H1 (cell line): ENCODE measurements at regions not wholly inside any gene's neighbourhood (a gene's known extent, or its start where the extent isn't known, plus 50 kb on each side); places are given as distances from the start of the nearest gene placed in this dataset.

ENCODE experiments used
- CTCF ChIA-PET: fragments of 300-600 bp; sonication (Branson Sonifier 250); formaldehyde crosslinking; loops from one replicate; lab custom pipeline; 2021; ENCODE audit not compliant: partially characterized antibody; lab: Charles Lee
- POLR2A ChIA-PET: fragments of 300-600 bp; sonication (Branson Sonifier 250); formaldehyde crosslinking; loops from one replicate; lab custom pipeline; 2021; ENCODE audit warnings: inconsistent platforms; ENCODE audit not compliant: partially characterized antibody; lab: Charles Lee
- DNase-seq, 2 experiments: peaks; one replicate each; pipeline versions ENCODE4 v3.0.0 to v3.0.0-alpha.2; 2010 to 2022; ENCODE audit warnings: low spot score in 2 of 2, low read depth in 1 of 2, mixed read lengths in 1 of 2
- FAIRE-seq: peaks from 2 replicates; lab custom pipeline; 2011; peaks lifted over from hg19 to GRCh38; lab: Jason Lieb, UNC
- H2AFZ ChIP-seq: 2 replicates; pipeline ENCODE4 v1.8.1; 2012; ENCODE audit warnings: low read length, inconsistent platforms
- H2AK5ac ChIP-seq: 2 replicates; pipeline ENCODE4 v1.6.1; 2013; ENCODE audit warnings: low read depth, low read length
- H2BK120ac ChIP-seq: replicated peaks from 2 replicates; pipeline ENCODE3; 2013; ENCODE audit warnings: low read depth, low read length, inconsistent platforms
- H2BK12ac ChIP-seq: 2 replicates; pipeline ENCODE4 v1.6.1; 2013; ENCODE audit warnings: low read depth, low read length
- H2BK15ac ChIP-seq: 2 replicates; pipeline ENCODE4 v1.6.1; 2013; ENCODE audit warnings: low read length
- H2BK20ac ChIP-seq: 2 replicates; pipeline ENCODE4 v1.6.1; 2013; ENCODE audit warnings: low read length
- H2BK5ac ChIP-seq: 2 replicates; pipeline ENCODE4 v1.6.1; 2013; ENCODE audit warnings: low read depth, low read length
- H3K14ac ChIP-seq: 2 replicates; pipeline ENCODE4 v1.6.1; 2013; ENCODE audit warnings: inconsistent platforms; ENCODE audit not compliant: insufficient read length
- H3K18ac ChIP-seq: 2 replicates; pipeline ENCODE4 v1.6.1; 2013; ENCODE audit warnings: low read length; ENCODE audit errors: extremely low read depth
- H3K23ac ChIP-seq: 2 replicates; pipeline ENCODE4 v1.6.1; 2013; ENCODE audit warnings: inconsistent platforms; ENCODE audit not compliant: insufficient read length
- H3K23me2 ChIP-seq: 2 replicates; pipeline ENCODE4 v1.6.1; 2013; ENCODE audit warnings: low read depth, low read length
- H3K27ac ChIP-seq: 2 replicates; pipeline ENCODE4 v1.6.1; 2011; ENCODE audit warnings: low read depth, low read length, inconsistent platforms
- H3K27me3 ChIP-seq, 4 experiments: replicated peaks in 1 of 4; 1 replicate in 1 of 4; 2 replicates in 3 of 4; pipeline versions ENCODE4 v1.6.1 to v1.8.1; 2011 to 2013; ENCODE audit warnings: low read length in 3 of 4, mild to moderate bottlenecking in 3 of 4, inconsistent platforms in 2 of 4, mixed read lengths in 2 of 4, moderate library complexity in 1 of 4; ENCODE audit not compliant: control insufficient read depth in 3 of 4, insufficient read depth in 3 of 4; ENCODE audit errors: extremely low read depth in 1 of 4
- H3K36me3 ChIP-seq, 4 experiments: 2 replicates each; pipeline versions ENCODE4 v1.6.1 to v1.8.1; 2011 to 2013; ENCODE audit warnings: mild to moderate bottlenecking in 4 of 4, low read length in 3 of 4, moderate library complexity in 2 of 4, control low read depth in 1 of 4, inconsistent platforms in 1 of 4; ENCODE audit not compliant: insufficient read depth in 4 of 4, control insufficient read depth in 2 of 4
- H3K4ac ChIP-seq: replicated peaks from 2 replicates; pipeline ENCODE3; 2013; ENCODE audit warnings: low read length, low read depth, mixed read lengths, inconsistent platforms; ENCODE audit not compliant: insufficient read length
- H3K4me1 ChIP-seq, 4 experiments: replicated peaks in 1 of 4; 1 replicate in 1 of 4; 2 replicates in 3 of 4; pipeline versions ENCODE4 v1.6.1 to v1.8.1; 2011 to 2013; ENCODE audit warnings: low read length in 3 of 4, inconsistent platforms in 2 of 4, mixed read lengths in 1 of 4; ENCODE audit not compliant: insufficient read depth in 4 of 4, control insufficient read depth in 3 of 4
- H3K4me2 ChIP-seq, 2 experiments: 2 replicates each; pipeline versions ENCODE4 v1.6.1 to v1.8.1; 2011 to 2013; ENCODE audit warnings: low read depth in 2 of 2, low read length in 2 of 2, control low read depth in 1 of 2, inconsistent platforms in 1 of 2, mild to moderate bottlenecking in 1 of 2; ENCODE audit not compliant: insufficient read depth in 1 of 2
- H3K4me3 ChIP-seq, 4 experiments: fragments of 200-600, 300-600 bp in 1 of 4; sonication (generic), shearing (Covaris generic), sonication (Bioruptor Twin) in 1 of 4; 2 replicates each; pipeline versions ENCODE4 v1.5.1 to v1.8.1; 2011 to 2016; ENCODE audit warnings: low read length in 4 of 4, low read depth in 3 of 4, control low read depth in 2 of 4, inconsistent platforms in 2 of 4, mild to moderate bottlenecking in 2 of 4, mixed read lengths in 1 of 4, moderate library complexity in 1 of 4; ENCODE audit not compliant: insufficient read depth in 2 of 4; ENCODE audit errors: extremely low read depth in 1 of 4
- H3K56ac ChIP-seq: replicated peaks from 2 replicates; pipeline ENCODE3; 2013; ENCODE audit warnings: low read depth, mild to moderate bottlenecking, mixed read lengths, low read length, inconsistent platforms; ENCODE audit not compliant: insufficient read length
- H3K79me1 ChIP-seq: 2 replicates; pipeline ENCODE4 v1.6.1; 2013; ENCODE audit warnings: low read depth, low read length, control low read depth
- H3K79me2 ChIP-seq, 2 experiments: 2 replicates each; pipeline versions ENCODE4 v1.6.1 to v1.8.1; 2012 to 2013; ENCODE audit warnings: low read length in 2 of 2, mild to moderate bottlenecking in 2 of 2, inconsistent platforms in 1 of 2; ENCODE audit not compliant: insufficient read depth in 2 of 2, control insufficient read depth in 1 of 2
- H3K9ac ChIP-seq, 4 experiments: replicated peaks in 1 of 4; 1 replicate in 1 of 4; 2 replicates in 3 of 4; pipeline versions ENCODE4 v1.6.1 to v1.8.1; 2011 to 2013; ENCODE audit warnings: low read depth in 3 of 4, low read length in 3 of 4, control low read depth in 2 of 4, mild to moderate bottlenecking in 2 of 4, moderate library complexity in 2 of 4, inconsistent platforms in 1 of 4; ENCODE audit errors: extremely low read depth in 1 of 4
- H3K9me3 ChIP-seq, 2 experiments: 2 replicates each; pipeline versions ENCODE4 v1.6.1 to v1.8.1; 2012 to 2013; ENCODE audit warnings: mild to moderate bottlenecking in 2 of 2, moderate library complexity in 2 of 2, control low read depth in 1 of 2, inconsistent platforms in 1 of 2, low read depth in 1 of 2, low read length in 1 of 2, mixed read lengths in 1 of 2; ENCODE audit not compliant: insufficient read depth in 2 of 2
- H4K20me1 ChIP-seq, 2 experiments: replicated peaks in 1 of 2; 2 replicates each; pipeline versions ENCODE3 to v1.8.1; 2011 to 2013; ENCODE audit warnings: inconsistent platforms in 2 of 2, low read length in 2 of 2, mild to moderate bottlenecking in 1 of 2; ENCODE audit not compliant: insufficient read depth in 2 of 2, control insufficient read depth in 1 of 2
- H4K5ac ChIP-seq: 2 replicates; pipeline ENCODE4 v1.6.1; 2013; ENCODE audit warnings: low read length, low read depth, mixed read lengths, inconsistent platforms; ENCODE audit not compliant: insufficient read length
- H4K8ac ChIP-seq: 2 replicates; pipeline ENCODE4 v1.8.0; 2013; ENCODE audit warnings: mild to moderate bottlenecking, moderate library complexity, low read length, inconsistent platforms; ENCODE audit not compliant: insufficient read depth; ENCODE audit errors: extremely low read depth
- H4K91ac ChIP-seq: replicated peaks from 2 replicates; pipeline ENCODE3; 2013; ENCODE audit warnings: low read length, mixed read lengths, inconsistent platforms; ENCODE audit not compliant: insufficient read length
- ATF2 ChIP-seq: IDR thresholded peaks from 2 replicates; pipeline ENCODE4 v1.6.1; 2012; ENCODE audit warnings: low read length, inconsistent platforms
- BCL11A ChIP-seq, 2 experiments: IDR thresholded peaks; one replicate each; pipeline ENCODE4 v1.6.1; 2011; ENCODE audit warnings: low read depth in 2 of 2, low read length in 2 of 2, mild to moderate bottlenecking in 2 of 2
- CBX5 ChIP-seq: fragments of 300-800, 300-1000 bp; sonication (generic); IDR thresholded peaks from 2 replicates; pipeline ENCODE4 v1.7.1; 2016; ENCODE audit warnings: antibody characterized with exemption, low read length, low read depth
- CEBPB ChIP-seq: IDR thresholded peaks from 2 replicates; pipeline ENCODE4 v1.6.1; 2012; ENCODE audit warnings: low read depth, low read length
- EGR1 ChIP-seq: IDR thresholded peaks from 2 replicates; pipeline ENCODE4 v1.6.1; 2011; ENCODE audit warnings: low read depth, low read length, borderline replicate concordance
- GABPA ChIP-seq: IDR thresholded peaks from 2 replicates; pipeline ENCODE4 v1.6.1; 2011; ENCODE audit warnings: mild to moderate bottlenecking, low read length, moderate library complexity, borderline replicate concordance; ENCODE audit not compliant: insufficient read depth
- JUN ChIP-seq: IDR thresholded peaks from 2 replicates; pipeline ENCODE4 v1.6.1; 2011; ENCODE audit warnings: low read depth, mild to moderate bottlenecking, improper control_type of control experiment, low read length
- MAFK ChIP-seq: IDR thresholded peaks from 2 replicates; pipeline ENCODE4 v1.6.1; 2012; ENCODE audit warnings: low read depth, mild to moderate bottlenecking, improper control_type of control experiment, low read length
- SP2 ChIP-seq: IDR thresholded peaks from 2 replicates; pipeline ENCODE4 v1.6.1; 2012; ENCODE audit warnings: mild to moderate bottlenecking, low read length, inconsistent platforms
- SRF ChIP-seq: IDR thresholded peaks from 2 replicates; pipeline ENCODE4 v1.6.1; 2011; ENCODE audit warnings: mild to moderate bottlenecking, low read depth, low read length, moderate library complexity
- TCF12 ChIP-seq: IDR thresholded peaks from 2 replicates; pipeline ENCODE4 v1.6.1; 2011; ENCODE audit warnings: low read depth, mild to moderate bottlenecking, low read length
- TEAD4 ChIP-seq: IDR thresholded peaks from 2 replicates; pipeline ENCODE4 v1.6.1; 2012; ENCODE audit warnings: low read depth, low read length, inconsistent platforms, mixed read lengths
- USF2 ChIP-seq: IDR thresholded peaks from 2 replicates; pipeline ENCODE4 v1.6.1; 2011; ENCODE audit warnings: low read length, improper control_type of control experiment
- WGBS, 2 experiments: shearing (Covaris generic) in 1 of 2; methylation state at CpG; one replicate each; pipeline versions ENCODE4 v1.1.6 to v1.1.7; 2013 to 2015; ENCODE audit warnings: low lambda C conversion rate in 2 of 2, mixed read lengths in 2 of 2, inconsistent platforms in 1 of 2, low coverage in 1 of 2, missing lambda C conversion rate in 1 of 2; ENCODE audit not compliant: insufficient replicate concordance in 2 of 2, insufficient coverage in 1 of 2, insufficient read length in 1 of 2; ENCODE audit errors: extremely low coverage in 1 of 2, missing lambda C conversion rate in 1 of 2; 5-methylcytosine and 5-hydroxymethylcytosine counted together

- H2BK15ac ChIP-seq, result no peak overlapping the region
- H3K18ac ChIP-seq, result no peak overlapping the region
- H3K56ac ChIP-seq, result no peak overlapping the region
- no peak overlapping the region for H2AFZ ChIP-seq
- H3K4me3 ChIP-seq, result no peak overlapping the region
- no peak overlapping the region for H3K23ac ChIP-seq
- no peak for DNase-seq
- peaks cover 0 to 5% (median 3%) of the 10 kb centered on the region in 4 experiments; a peak in 4 of 7 replicates for H3K4me1 ChIP-seq
- no peak overlapping the region for H3K27ac ChIP-seq
- no peak overlapping the region for H3K4me2 ChIP-seq
- H2BK5ac ChIP-seq, result no peak overlapping the region
- H3K79me2 ChIP-seq, result no peaks in the 10 kb centered on the region
- H3K4ac ChIP-seq, result no peak overlapping the region
- H4K8ac ChIP-seq, result no peak overlapping the region
- no peak overlapping the region for H3K14ac ChIP-seq
- H3K27me3 ChIP-seq, result no peaks in the 10 kb centered on the region
- ChIA-PET CTCF (interaction anchor here (0.6 to 1.0 kb wide), 3 partner anchors 13 to 174 kb away, joined by 3 to 4 read pairs (median 3); no protein-coding TSS in a partner anchor), POLR2A (interaction anchor here (0.6 to 0.7 kb wide), 2 partner anchors 178 to 277 kb away, joined by 3 read pairs; no protein-coding TSS in a partner anchor)
- H4K5ac ChIP-seq, result no peak overlapping the region
- no peak overlapping the region for H2BK12ac ChIP-seq
- H3K9ac ChIP-seq, result no peak overlapping the region
- H2BK120ac ChIP-seq, result no peak overlapping the region
- H3K9me3 ChIP-seq, result peaks cover 0 to 3% of the 10 kb centered on the region in 2 experiments; a peak in 1 of 4 replicates
- WGBS, 2 experiments, result 93% methylated on average over 3 of the region's 3 CpGs; no CpG with 5 or more reads in 1 of the 2 experiments
- FAIRE-seq, result no peak
- no peaks in the 10 kb centered on the region for H3K36me3 ChIP-seq
- no peaks in the 10 kb centered on the region for H4K20me1 ChIP-seq
- H3K23me2 ChIP-seq, result no peaks in the 10 kb centered on the region
- no peaks in the 10 kb centered on the region for H3K79me1 ChIP-seq
- H4K91ac ChIP-seq, result no peak overlapping the region
- no peak overlapping the region for H2BK20ac ChIP-seq
- H2AK5ac ChIP-seq, result no peak overlapping the region
- TF ChIP-seq JUN (no peak), GABPA (no peak), SP2 (no peak), TEAD4 (no peak), MAFK (no peak), SRF (no peak), TCF12 (no peak), ATF2 (no peak), BCL11A (IDR thresholded peaks at IDR 0.05; ENCODE audit: low read depth in 2 of 2, low read length in 2 of 2) (no peak), CBX5 (no peak), EGR1 (no peak), USF2 (no peak), CEBPB (no peak)
Observed at GRCh38 chr12:24285448-24285847, 336.0 kb upstream of the SOX5 start.
